WTC11 (cell line): ENCODE measurements at regions not wholly inside any gene's neighbourhood (a gene's known extent, or its start where the extent isn't known, plus 50 kb on each side); places are given as distances from the start of the nearest gene placed in this dataset.

ENCODE experiments used
- ATAC-seq: fragments of 200-7000 bp; cut with Tn5 transposase; 2 replicates; pipeline ENCODE4 v1.10.0; 2021; ENCODE audit warnings: mild to moderate bottlenecking, moderate library complexity
- CTCF ChIA-PET: fragments of 300-600 bp; sonication (Branson Sonifier 250); formaldehyde crosslinking; loops from one replicate; lab custom pipeline; 2021; ENCODE audit warnings: antibody characterized with exemption; lab: Charles Lee
- POLR2A ChIA-PET: fragments of 350-600 bp; sonication (Branson Sonifier 250); formaldehyde crosslinking; loops from one replicate; lab custom pipeline; 2021; ENCODE audit warnings: antibody characterized with exemption; lab: Charles Lee
- DNase-seq: peaks from one replicate; pipeline ENCODE4 v3.0.0; 2021; ENCODE audit warnings: low spot score
- H3K27ac Mint-ChIP-seq: 2 replicates; pipeline ENCODE4 v1.8.0; 2021; ENCODE audit warnings: mixed read lengths
- H3K27me3 Mint-ChIP-seq: 2 replicates; pipeline ENCODE4 v1.8.0; 2021; ENCODE audit warnings: low read depth, mild to moderate bottlenecking, moderate library complexity, mixed read lengths
- H3K36me3 Mint-ChIP-seq: 2 replicates; pipeline ENCODE4 v1.8.0; 2021; ENCODE audit warnings: mixed read lengths
- H3K4me1 Mint-ChIP-seq: 2 replicates; pipeline ENCODE4 v1.8.0; 2022; ENCODE audit warnings: mixed read lengths
- H3K4me3 Mint-ChIP-seq: 2 replicates; pipeline ENCODE4 v1.8.0; 2021; ENCODE audit warnings: mild to moderate bottlenecking, moderate library complexity, mixed read lengths
- H3K9me3 Mint-ChIP-seq: 2 replicates; pipeline ENCODE4 v1.8.0; 2021; ENCODE audit warnings: mixed read lengths
- ATF1 ChIP-seq: sonication (generic); formaldehyde crosslinking; IDR thresholded peaks from 2 replicates; pipeline ENCODE4 v1.8.1; 2023; ENCODE audit warnings: mild to moderate bottlenecking, moderate library complexity, missing genetic modification reagents
- ETV6 ChIP-seq: sonication (generic); formaldehyde crosslinking; IDR thresholded peaks from 2 replicates; pipeline ENCODE4 v1.8.1; 2022; ENCODE audit warnings: mild to moderate bottlenecking, missing genetic modification reagents
- HMGXB4 ChIP-seq: sonication (generic); formaldehyde crosslinking; IDR thresholded peaks from 2 replicates; pipeline ENCODE4 v1.8.1; 2023; ENCODE audit warnings: mild to moderate bottlenecking, moderate library complexity, missing genetic modification reagents
- JAZF1 ChIP-seq: fragments of 250-450 bp; sonication (Bioruptor Pico); IDR thresholded peaks from 2 replicates; pipeline ENCODE4 v1.9.0; 2021; ENCODE audit warnings: moderate library complexity, mild to moderate bottlenecking, inconsistent platforms
- OVOL2 ChIP-seq: fragments of 250-450 bp; sonication (Bioruptor Pico); IDR thresholded peaks from 2 replicates; pipeline ENCODE4 v1.9.0; 2021; ENCODE audit warnings: mild to moderate bottlenecking, borderline replicate concordance
- SP1 ChIP-seq: sonication (generic); formaldehyde crosslinking; conservative IDR thresholded peaks from 2 replicates; pipeline ENCODE4 v1.8.1; 2022; ENCODE audit warnings: missing genetic modification reagents
- ZNF263 ChIP-seq: sonication (generic); formaldehyde crosslinking; IDR thresholded peaks from 2 replicates; pipeline ENCODE4 v1.8.1; 2022; ENCODE audit warnings: low read depth, mild to moderate bottlenecking, moderate library complexity, missing genetic modification reagents
- TF ChIP-seq, protein P1 (sequence below): fragments of 200-600 bp; IDR thresholded peaks from 2 replicates; pipeline ENCODE4 v1.8.0; 2022; ENCODE audit warnings: antibody characterized with exemption
- TF ChIP-seq, protein P2 (sequence below): fragments of 250-450 bp; sonication (Bioruptor Pico); conservative IDR thresholded peaks from 2 replicates; pipeline ENCODE4 v1.9.0; 2021; ENCODE audit warnings: mild to moderate bottlenecking
- TF ChIP-seq, protein P3 (sequence below): sonication (generic); formaldehyde crosslinking; IDR thresholded peaks from 2 replicates; pipeline ENCODE4 v1.8.0; 2022; ENCODE audit warnings: mild to moderate bottlenecking, missing genetic modification reagents
- TF ChIP-seq, protein P4 (sequence below): fragments of 250-450 bp; sonication (Bioruptor Pico); IDR thresholded peaks from 2 replicates; pipeline ENCODE4 v1.9.0; 2021; ENCODE audit warnings: mild to moderate bottlenecking
- TF ChIP-seq, protein P5 (sequence below): sonication (generic); formaldehyde crosslinking; IDR thresholded peaks from 2 replicates; pipeline ENCODE4 v1.8.1; 2022; ENCODE audit warnings: low read depth, missing genetic modification reagents, borderline replicate concordance
- TF ChIP-seq, protein P6 (sequence below): sonication (generic); formaldehyde crosslinking; IDR thresholded peaks from 2 replicates; pipeline ENCODE4 v1.8.1; 2022; ENCODE audit warnings: mild to moderate bottlenecking, moderate library complexity, missing genetic modification reagents
- TF ChIP-seq, protein P7 (sequence below): sonication (generic); formaldehyde crosslinking; IDR thresholded peaks from 2 replicates; pipeline ENCODE4 v1.8.0; 2023; ENCODE audit warnings: mild to moderate bottlenecking, missing genetic modification reagents
- TF ChIP-seq, protein P8 (sequence below): sonication (generic); formaldehyde crosslinking; IDR thresholded peaks from 2 replicates; pipeline ENCODE4 v1.8.1; 2023; ENCODE audit warnings: mild to moderate bottlenecking, missing genetic modification reagents
- TF ChIP-seq, protein P9 (sequence below): fragments of 250-450 bp; sonication (Bioruptor Pico); IDR thresholded peaks from 2 replicates; pipeline ENCODE4 v1.8.0; 2021; ENCODE audit warnings: mild to moderate bottlenecking

- TF ChIP-seq, protein P1, sequence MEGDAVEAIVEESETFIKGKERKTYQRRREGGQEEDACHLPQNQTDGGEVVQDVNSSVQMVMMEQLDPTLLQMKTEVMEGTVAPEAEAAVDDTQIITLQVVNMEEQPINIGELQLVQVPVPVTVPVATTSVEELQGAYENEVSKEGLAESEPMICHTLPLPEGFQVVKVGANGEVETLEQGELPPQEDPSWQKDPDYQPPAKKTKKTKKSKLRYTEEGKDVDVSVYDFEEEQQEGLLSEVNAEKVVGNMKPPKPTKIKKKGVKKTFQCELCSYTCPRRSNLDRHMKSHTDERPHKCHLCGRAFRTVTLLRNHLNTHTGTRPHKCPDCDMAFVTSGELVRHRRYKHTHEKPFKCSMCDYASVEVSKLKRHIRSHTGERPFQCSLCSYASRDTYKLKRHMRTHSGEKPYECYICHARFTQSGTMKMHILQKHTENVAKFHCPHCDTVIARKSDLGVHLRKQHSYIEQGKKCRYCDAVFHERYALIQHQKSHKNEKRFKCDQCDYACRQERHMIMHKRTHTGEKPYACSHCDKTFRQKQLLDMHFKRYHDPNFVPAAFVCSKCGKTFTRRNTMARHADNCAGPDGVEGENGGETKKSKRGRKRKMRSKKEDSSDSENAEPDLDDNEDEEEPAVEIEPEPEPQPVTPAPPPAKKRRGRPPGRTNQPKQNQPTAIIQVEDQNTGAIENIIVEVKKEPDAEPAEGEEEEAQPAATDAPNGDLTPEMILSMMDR: no peak
- TF ChIP-seq SP1 (CRISPR knock-in tag) (no peak), ZNF263 (CRISPR knock-in tag) (no peak), JAZF1 (no peak)
- TF ChIP-seq, protein P2, sequence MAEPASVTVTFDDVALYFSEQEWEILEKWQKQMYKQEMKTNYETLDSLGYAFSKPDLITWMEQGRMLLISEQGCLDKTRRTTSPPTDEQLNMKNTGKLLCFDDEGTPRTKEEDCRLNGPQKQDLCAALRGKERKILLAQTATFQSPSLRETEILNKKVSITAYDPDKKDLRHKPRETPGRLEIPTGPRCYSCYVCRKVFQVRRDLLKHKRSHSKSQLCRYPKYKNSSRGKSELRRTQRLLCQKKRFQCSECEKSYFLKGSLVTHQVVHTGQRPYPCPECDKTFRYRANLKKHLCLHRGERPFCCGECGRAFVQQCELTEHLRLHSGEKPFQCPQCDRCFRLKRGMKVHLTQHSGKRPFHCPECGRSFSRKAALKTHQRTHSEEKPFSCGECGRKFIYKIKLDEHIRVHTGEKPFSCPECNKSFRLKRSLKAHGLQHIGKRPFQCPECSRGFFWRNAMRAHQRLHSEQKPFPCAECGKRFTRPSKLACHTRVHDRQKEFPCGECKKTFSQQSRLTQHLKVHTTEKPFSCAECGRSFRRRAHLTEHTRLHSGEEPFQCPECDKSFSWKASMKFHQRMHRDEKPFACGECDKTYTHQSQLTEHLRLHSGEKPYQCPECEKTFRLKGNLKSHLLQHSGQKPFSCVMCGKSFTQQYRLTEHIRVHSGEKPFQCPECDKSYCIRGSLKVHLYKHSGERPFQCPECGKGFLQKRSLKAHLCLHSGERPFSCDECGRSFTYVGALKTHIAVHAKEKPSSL: no peak
- TF ChIP-seq, protein P3, sequence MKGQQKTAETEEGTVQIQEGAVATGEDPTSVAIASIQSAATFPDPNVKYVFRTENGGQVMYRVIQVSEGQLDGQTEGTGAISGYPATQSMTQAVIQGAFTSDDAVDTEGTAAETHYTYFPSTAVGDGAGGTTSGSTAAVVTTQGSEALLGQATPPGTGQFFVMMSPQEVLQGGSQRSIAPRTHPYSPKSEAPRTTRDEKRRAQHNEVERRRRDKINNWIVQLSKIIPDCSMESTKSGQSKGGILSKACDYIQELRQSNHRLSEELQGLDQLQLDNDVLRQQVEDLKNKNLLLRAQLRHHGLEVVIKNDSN (CRISPR knock-in tag): no peak
- TF ChIP-seq, protein P4, sequence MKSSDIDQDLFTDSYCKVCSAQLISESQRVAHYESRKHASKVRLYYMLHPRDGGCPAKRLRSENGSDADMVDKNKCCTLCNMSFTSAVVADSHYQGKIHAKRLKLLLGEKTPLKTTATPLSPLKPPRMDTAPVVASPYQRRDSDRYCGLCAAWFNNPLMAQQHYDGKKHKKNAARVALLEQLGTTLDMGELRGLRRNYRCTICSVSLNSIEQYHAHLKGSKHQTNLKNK (CRISPR knock-in tag): no peak
- TF ChIP-seq, protein P5, sequence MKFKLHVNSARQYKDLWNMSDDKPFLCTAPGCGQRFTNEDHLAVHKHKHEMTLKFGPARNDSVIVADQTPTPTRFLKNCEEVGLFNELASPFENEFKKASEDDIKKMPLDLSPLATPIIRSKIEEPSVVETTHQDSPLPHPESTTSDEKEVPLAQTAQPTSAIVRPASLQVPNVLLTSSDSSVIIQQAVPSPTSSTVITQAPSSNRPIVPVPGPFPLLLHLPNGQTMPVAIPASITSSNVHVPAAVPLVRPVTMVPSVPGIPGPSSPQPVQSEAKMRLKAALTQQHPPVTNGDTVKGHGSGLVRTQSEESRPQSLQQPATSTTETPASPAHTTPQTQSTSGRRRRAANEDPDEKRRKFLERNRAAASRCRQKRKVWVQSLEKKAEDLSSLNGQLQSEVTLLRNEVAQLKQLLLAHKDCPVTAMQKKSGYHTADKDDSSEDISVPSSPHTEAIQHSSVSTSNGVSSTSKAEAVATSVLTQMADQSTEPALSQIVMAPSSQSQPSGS (CRISPR knock-in tag): no peak
- TF ChIP-seq, all 79 proteins: peak for 0
These were observed 69.4 kb upstream of the GATB start (continued) for GRCh38 chr4:151830168-151830567.

GRCh38 chr4:151829309-151829708, 68.5 kb upstream of the GATB start:
- CTCF ChIA-PET: no interaction called here
- Mint-ChIP-seq H3K4me1 (peaks cover 18% of the 10 kb centered on the region), H3K36me3 (peaks cover 28% of the 10 kb centered on the region), H3K27me3 (no peaks in the 10 kb centered on the region; the same call in 1 of the 2 replicates), H3K4me3 (no peak overlapping the region), H3K9me3 (peaks cover 35% of the 10 kb centered on the region), H3K27ac (no peak overlapping the region)
- DNase-seq: no peak
- POLR2A ChIA-PET: no interaction called here
- no peak for ATAC-seq
- TF ChIP-seq, protein P1: no peak
- TF ChIP-seq, protein P6, sequence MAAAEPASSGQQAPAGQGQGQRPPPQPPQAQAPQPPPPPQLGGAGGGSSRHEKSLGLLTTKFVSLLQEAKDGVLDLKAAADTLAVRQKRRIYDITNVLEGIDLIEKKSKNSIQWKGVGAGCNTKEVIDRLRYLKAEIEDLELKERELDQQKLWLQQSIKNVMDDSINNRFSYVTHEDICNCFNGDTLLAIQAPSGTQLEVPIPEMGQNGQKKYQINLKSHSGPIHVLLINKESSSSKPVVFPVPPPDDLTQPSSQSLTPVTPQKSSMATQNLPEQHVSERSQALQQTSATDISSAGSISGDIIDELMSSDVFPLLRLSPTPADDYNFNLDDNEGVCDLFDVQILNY (CRISPR knock-in tag): no peak
- no peak for TF ChIP-seq OVOL2 (CRISPR knock-in tag)
- no peak for TF ChIP-seq ATF1 (CRISPR knock-in tag)
- TF ChIP-seq ETV6 (CRISPR knock-in tag): no peak
- no peak for TF ChIP-seq HMGXB4 (CRISPR knock-in tag)
- TF ChIP-seq, protein P3 (CRISPR knock-in tag): no peak
- TF ChIP-seq, protein P7, sequence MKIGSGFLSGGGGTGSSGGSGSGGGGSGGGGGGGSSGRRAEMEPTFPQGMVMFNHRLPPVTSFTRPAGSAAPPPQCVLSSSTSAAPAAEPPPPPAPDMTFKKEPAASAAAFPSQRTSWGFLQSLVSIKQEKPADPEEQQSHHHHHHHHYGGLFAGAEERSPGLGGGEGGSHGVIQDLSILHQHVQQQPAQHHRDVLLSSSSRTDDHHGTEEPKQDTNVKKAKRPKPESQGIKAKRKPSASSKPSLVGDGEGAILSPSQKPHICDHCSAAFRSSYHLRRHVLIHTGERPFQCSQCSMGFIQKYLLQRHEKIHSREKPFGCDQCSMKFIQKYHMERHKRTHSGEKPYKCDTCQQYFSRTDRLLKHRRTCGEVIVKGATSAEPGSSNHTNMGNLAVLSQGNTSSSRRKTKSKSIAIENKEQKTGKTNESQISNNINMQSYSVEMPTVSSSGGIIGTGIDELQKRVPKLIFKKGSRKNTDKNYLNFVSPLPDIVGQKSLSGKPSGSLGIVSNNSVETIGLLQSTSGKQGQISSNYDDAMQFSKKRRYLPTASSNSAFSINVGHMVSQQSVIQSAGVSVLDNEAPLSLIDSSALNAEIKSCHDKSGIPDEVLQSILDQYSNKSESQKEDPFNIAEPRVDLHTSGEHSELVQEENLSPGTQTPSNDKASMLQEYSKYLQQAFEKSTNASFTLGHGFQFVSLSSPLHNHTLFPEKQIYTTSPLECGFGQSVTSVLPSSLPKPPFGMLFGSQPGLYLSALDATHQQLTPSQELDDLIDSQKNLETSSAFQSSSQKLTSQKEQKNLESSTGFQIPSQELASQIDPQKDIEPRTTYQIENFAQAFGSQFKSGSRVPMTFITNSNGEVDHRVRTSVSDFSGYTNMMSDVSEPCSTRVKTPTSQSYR: no peak
- TF ChIP-seq, protein P8, sequence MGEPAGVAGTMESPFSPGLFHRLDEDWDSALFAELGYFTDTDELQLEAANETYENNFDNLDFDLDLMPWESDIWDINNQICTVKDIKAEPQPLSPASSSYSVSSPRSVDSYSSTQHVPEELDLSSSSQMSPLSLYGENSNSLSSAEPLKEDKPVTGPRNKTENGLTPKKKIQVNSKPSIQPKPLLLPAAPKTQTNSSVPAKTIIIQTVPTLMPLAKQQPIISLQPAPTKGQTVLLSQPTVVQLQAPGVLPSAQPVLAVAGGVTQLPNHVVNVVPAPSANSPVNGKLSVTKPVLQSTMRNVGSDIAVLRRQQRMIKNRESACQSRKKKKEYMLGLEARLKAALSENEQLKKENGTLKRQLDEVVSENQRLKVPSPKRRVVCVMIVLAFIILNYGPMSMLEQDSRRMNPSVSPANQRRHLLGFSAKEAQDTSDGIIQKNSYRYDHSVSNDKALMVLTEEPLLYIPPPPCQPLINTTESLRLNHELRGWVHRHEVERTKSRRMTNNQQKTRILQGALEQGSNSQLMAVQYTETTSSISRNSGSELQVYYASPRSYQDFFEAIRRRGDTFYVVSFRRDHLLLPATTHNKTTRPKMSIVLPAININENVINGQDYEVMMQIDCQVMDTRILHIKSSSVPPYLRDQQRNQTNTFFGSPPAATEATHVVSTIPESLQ (CRISPR knock-in tag): no peak
- TF ChIP-seq, protein P9, sequence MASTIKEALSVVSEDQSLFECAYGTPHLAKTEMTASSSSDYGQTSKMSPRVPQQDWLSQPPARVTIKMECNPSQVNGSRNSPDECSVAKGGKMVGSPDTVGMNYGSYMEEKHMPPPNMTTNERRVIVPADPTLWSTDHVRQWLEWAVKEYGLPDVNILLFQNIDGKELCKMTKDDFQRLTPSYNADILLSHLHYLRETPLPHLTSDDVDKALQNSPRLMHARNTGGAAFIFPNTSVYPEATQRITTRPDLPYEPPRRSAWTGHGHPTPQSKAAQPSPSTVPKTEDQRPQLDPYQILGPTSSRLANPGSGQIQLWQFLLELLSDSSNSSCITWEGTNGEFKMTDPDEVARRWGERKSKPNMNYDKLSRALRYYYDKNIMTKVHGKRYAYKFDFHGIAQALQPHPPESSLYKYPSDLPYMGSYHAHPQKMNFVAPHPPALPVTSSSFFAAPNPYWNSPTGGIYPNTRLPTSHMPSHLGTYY (CRISPR knock-in tag): no peak
